IPS-18c (cell line): ENCODE measurements at regions not wholly inside any gene's neighbourhood (a gene's known extent, or its start where the extent isn't known, plus 50 kb on each side); places are given as distances from the start of the nearest gene placed in this dataset.

Experiments
- H3K4me3 ChIP-seq: 2 replicates; pipeline ENCODE4 v1.7.0; 2013; ENCODE audit warnings: low read depth, mild to moderate bottlenecking, low read length, moderate library complexity; ENCODE audit not compliant: insufficient read depth
- H3K9me3 ChIP-seq: one replicate; pipeline ENCODE4 v1.6.1; 2013; ENCODE audit warnings: mild to moderate bottlenecking, low read length, moderate library complexity; ENCODE audit not compliant: control insufficient read depth, insufficient read depth

DNA sequence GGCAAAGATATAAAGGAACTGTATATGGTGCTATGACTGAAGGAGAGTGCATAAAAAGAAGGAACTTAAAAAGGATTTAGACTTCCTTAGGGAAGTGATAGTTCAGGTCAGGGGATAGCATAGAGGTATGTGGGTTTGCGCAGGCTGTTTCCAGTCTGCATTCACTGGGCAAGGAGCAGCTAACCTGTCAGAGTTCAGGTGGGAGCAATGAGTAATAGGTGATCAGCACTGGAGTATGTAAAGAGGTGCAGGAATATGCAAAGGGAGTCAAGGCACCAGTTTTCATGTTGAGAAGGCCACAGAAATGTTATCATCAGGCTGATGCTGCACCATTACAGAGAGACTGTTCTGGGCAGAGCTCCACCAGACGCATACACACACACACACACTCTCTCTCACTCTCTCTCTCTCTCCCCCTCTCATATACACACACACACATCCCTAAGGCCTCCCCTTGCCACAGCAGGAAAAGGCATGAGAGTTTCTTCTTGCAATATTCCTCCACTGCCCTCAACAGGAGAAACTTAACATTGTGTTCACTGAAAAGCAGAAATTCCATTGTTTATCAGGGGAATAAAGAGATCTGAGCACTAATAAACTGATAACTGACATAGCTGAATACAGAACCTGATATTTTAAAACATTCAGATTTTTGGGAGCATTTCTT lies 256.4 kb upstream of the GRID2 start:
- H3K4me3 ChIP-seq = no peak overlapping the region

DNA sequence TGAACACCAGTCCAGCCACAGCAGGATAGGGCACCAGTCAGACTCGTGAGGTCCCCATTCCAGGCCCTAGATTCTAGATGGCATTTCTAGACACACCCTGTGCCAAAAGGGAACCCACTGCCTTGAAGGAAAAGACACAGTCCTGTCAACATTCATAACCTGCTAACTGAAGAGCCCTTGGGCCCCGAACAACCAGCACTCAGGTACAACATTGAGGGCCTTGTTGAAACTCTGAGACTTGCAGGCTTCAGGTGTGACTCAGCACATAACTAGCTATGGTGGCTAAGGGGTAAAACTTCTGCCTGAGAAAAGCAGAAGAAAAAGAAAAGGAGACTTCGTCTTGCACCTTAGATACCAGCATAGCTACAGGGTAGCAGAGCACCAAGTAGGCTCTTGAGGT lies 252.9 kb upstream of the GRID2 start:
- Histone ChIP-seq H3K4me3 (no peak overlapping the region), H3K9me3 (no peaks in the 10 kb centered on the region)

More for the DNA sequence above, 256.4 kb upstream of the GRID2 start:
- no peaks in the 10 kb centered on the region for H3K9me3 ChIP-seq

- Histone ChIP-seq H3K9me3 (no peaks in the 10 kb centered on the region), H3K4me3 (no peak overlapping the region)
Measured at GRCh38 chr4:92059615-92060014, 244.2 kb upstream of the GRID2 start.

GRCh38 chr4:92060333-92060732 lies 243.4 kb upstream of the GRID2 start:
- Histone ChIP-seq H3K9me3 (no peaks in the 10 kb centered on the region), H3K4me3 (no peak overlapping the region)

- no peaks in the 10 kb centered on the region for H3K9me3 ChIP-seq
- H3K4me3 ChIP-seq = no peak overlapping the region
Measured at GRCh38 chr4:92064574-92064973, 239.2 kb upstream of the GRID2 start.

GRCh38 chr4:92066485-92066884 lies 237.3 kb upstream of the GRID2 start:
- Histone ChIP-seq H3K9me3 (peaks cover 5% of the 10 kb centered on the region), H3K4me3 (no peak overlapping the region)

DNA sequence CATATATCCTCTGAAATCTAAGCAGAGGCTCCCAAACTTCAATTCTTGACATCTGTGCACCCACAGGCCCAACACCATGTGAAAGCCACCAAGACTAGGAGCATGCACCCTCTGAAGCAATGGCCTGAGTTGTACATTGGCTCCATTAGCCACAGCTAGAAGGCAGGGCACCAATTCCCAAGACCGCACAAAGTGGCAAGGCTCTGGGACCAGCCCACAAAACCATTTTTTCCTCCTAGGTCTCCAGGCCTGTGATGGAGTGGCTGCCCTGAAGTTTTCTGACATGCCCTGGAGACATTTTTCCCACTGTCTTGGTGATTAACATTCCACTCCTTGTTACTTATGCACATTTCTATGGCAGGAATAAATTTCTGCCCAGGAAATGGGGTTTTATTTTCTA lies 232.2 kb upstream of the GRID2 start:
- no peak overlapping the region for H3K4me3 ChIP-seq
- H3K9me3 ChIP-seq = peaks cover 5% of the 10 kb centered on the region

- Histone ChIP-seq H3K9me3 (peaks cover 5% of the 10 kb centered on the region), H3K4me3 (no peak overlapping the region)
Measured at GRCh38 chr4:92074839-92075238, 228.9 kb upstream of the GRID2 start.

DNA sequence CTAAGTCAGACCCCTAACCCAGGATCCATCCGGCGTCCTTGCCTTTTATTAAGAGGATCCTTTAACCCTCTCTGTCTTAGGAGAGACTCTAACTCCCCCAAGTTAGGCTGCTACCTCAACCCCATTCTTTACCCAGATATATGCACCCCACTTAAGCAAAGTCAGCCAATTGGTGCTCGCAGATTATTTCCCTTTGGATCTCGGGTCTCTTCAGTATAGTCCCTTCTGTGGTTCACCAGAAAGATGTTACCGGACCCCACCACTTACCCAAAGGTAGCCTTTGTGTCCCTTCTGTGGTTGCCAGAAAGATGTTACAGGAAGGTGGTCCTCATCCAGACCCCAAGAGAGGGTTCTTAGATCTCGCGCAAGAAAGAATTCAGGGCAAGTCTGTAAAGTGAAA lies 212.9 kb upstream of the GRID2 start:
- H3K9me3 ChIP-seq = no peaks in the 10 kb centered on the region
- no peak overlapping the region for H3K4me3 ChIP-seq

DNA sequence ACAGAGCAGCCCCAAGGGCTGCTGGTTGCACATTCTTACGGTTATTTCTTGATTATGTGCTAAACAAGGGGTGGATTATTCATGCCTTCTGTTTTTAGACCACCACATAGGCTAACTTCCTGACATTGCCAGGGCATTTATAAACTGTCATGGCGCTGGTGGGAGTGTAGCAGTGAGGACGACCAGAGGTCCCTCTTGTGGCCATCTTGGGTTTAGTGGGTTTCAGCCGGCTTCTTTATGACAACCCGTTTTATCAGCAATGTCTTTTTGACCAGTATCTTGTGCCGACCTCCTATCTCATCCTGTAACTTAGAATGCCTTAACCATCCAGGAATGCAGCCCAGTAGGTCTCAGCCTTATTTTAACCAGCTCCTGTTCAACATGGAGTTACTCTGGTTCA lies 212.4 kb upstream of the GRID2 start:
- H3K9me3 ChIP-seq = no peaks in the 10 kb centered on the region
- no peak overlapping the region for H3K4me3 ChIP-seq

GRCh38 chr4:92099861-92100260 lies 203.9 kb upstream of the GRID2 start:
- Histone ChIP-seq H3K4me3 (no peak overlapping the region), H3K9me3 (no peaks in the 10 kb centered on the region)

- Histone ChIP-seq H3K9me3 (no peaks in the 10 kb centered on the region), H3K4me3 (no peak overlapping the region)
Measured at GRCh38 chr4:92100975-92101374, 202.8 kb upstream of the GRID2 start.

- H3K4me3 ChIP-seq = no peak overlapping the region
- no peaks in the 10 kb centered on the region for H3K9me3 ChIP-seq
Measured at GRCh38 chr4:92101737-92102172, 202.0 kb upstream of the GRID2 start.

DNA sequence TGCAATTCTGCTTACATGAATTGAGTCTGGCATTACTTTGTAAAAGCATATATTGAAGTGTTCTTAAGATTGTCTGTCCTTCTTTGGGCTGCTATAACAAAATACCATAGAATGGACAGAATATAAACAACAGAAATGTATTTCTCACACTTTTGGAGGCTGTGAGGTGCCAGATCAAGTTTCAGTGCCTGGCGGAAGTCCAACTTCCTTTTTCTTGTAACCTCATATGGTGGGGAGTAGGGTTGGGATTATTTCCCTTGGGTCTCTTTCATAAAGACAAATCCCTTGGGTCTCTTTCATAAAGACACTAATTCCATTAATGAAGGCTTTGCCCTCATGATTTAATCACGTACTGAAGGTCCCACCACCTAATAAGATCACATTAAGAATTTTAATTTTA lies 199.3 kb upstream of the GRID2 start:
- Histone ChIP-seq H3K9me3 (no peaks in the 10 kb centered on the region), H3K4me3 (no peak overlapping the region)

DNA sequence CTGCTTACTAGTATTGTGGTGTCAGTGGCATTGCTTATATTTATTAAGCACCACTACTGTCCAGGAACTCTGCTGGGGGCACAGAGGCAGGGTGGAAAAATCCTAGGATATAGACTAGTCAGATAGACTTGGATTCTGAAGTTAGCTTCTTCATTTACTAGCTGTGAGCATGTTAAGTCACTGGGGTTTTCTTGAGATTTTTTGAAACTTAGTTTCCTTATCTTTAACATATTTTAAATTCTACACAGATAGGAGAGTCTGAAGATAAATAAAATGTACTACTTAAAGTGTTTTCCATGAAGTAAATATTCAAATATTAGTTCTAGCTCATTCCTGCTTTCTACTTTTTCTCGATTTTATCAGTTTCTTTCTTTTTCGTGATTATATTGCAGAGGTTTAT lies 196.9 kb upstream of the GRID2 start:
- Histone ChIP-seq H3K4me3 (no peak overlapping the region), H3K9me3 (no peaks in the 10 kb centered on the region)

- H3K4me3 ChIP-seq = no peak overlapping the region
- no peaks in the 10 kb centered on the region for H3K9me3 ChIP-seq
Measured at GRCh38 chr4:92111493-92111892, 192.3 kb upstream of the GRID2 start.

- H3K4me3 ChIP-seq = no peak overlapping the region
- no peaks in the 10 kb centered on the region for H3K9me3 ChIP-seq
Measured at GRCh38 chr4:92112805-92113204, 191.0 kb upstream of the GRID2 start.

DNA sequence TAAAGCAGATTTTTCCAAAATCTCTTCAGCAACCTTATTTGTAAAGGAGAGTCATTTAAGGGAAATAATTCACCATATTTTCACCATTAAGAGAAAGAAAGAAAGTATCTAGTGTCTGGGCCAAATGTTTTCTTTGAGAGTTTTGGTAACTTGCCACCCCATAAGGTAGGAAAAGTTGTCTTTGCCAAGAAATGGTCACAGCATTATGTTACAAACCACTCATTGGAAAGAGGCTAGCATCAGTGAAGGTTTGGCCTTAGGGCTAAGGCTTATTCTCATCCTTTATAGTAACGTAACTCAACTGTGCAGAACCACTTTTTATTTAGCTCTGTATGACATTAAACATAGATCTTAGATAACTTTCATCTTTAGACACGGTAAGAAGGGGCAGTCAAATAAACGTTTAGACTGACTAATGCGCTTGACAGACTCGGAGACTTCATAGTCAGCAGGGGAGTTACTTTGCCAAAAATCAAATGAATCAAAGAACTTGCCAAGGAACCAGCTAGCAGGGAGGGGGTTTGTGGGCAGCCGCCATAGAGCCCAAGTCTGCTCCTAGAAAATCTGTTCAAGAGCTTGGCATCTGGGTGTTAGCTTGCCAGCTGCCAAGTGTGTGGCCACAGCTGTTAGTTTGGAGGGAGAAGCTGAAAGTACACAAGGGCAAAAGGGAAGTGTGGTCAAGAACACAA lies 182.8 kb upstream of the GRID2 start:
- Histone ChIP-seq H3K9me3 (no peaks in the 10 kb centered on the region), H3K4me3 (no peak overlapping the region)

DNA sequence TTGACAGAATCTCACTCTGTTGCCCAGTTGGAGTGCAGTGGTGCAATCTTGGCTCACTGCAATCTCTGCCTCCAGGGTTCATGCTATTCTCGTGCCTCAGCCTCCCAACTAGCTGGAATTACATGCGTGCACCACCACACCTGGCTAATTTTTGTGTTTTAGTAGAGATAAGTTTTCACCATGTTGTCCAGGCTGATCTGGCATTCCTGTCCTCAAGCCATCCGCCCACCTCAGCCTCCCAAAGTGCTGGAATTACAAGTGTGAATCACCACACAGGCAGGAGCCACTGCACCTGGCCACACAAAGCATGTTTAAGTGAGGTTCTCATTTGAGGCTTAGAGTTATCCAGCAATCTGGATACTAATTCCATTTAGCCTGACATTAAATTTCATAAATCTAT lies 180.9 kb upstream of the GRID2 start:
- Histone ChIP-seq H3K4me3 (no peak overlapping the region), H3K9me3 (no peaks in the 10 kb centered on the region)
